OCI-LY1 (cell line): ENCODE measurements at regions not wholly inside any gene's neighbourhood (a gene's known extent, or its start where the extent isn't known, plus 50 kb on each side); places are given as distances from the start of the nearest gene placed in this dataset.

Experiments used
- H2AFZ ChIP-seq: fragments of 200-600 bp; sonication (generic), shearing (Covaris generic); 2 replicates; pipeline ENCODE4 v1.6.0; 2014; ENCODE audit warnings: antibody characterized with exemption, mild to moderate bottlenecking, low read length
- H3F3A ChIP-seq: fragments of 200-600 bp; sonication (generic), shearing (Covaris generic); 2 replicates; pipeline ENCODE4 v1.6.0; 2014; ENCODE audit warnings: mild to moderate bottlenecking, antibody characterized with exemption, low read length, moderate library complexity; ENCODE audit not compliant: insufficient read depth
- H3K27ac ChIP-seq: fragments of 200-600 bp; sonication (generic); 2 replicates; pipeline ENCODE4 v1.5.1; 2014; ENCODE audit warnings: low read length, mixed run types, mild to moderate bottlenecking, low read depth; ENCODE audit not compliant: poor library complexity, severe bottlenecking
- H3K27me3 ChIP-seq: fragments of 200-600 bp; sonication (generic); 2 replicates; pipeline ENCODE4 v1.6.0; 2014; ENCODE audit warnings: antibody characterized with exemption, mild to moderate bottlenecking, low read length, moderate library complexity; ENCODE audit not compliant: insufficient read depth
- H3K36me3 ChIP-seq: fragments of 200-600 bp; sonication (generic); 2 replicates; pipeline ENCODE4 v1.6.1; 2014; ENCODE audit warnings: mild to moderate bottlenecking, antibody characterized with exemption, low read length, moderate library complexity, mixed read lengths; ENCODE audit not compliant: insufficient read depth
- H3K4me1 ChIP-seq: fragments of 200-600 bp; sonication (generic); 2 replicates; pipeline ENCODE4 v1.5.1; 2014; ENCODE audit warnings: mild to moderate bottlenecking, low read length, moderate library complexity; ENCODE audit not compliant: insufficient read depth, severe bottlenecking
- H3K4me2 ChIP-seq: fragments of 200-600 bp; sonication (generic), shearing (Covaris generic); 2 replicates; pipeline ENCODE4 v1.6.1; 2014; ENCODE audit warnings: low read length
- H3K4me3 ChIP-seq: fragments of 200-600 bp; sonication (generic); 2 replicates; pipeline ENCODE4 v1.5.1; 2014; ENCODE audit warnings: low read length, low read depth, mild to moderate bottlenecking, mixed read lengths; ENCODE audit not compliant: poor library complexity, severe bottlenecking
- H3K79me2 ChIP-seq: fragments of 200-600 bp; shearing (Covaris generic); 2 replicates; pipeline ENCODE4 v1.6.1; 2016; ENCODE audit warnings: mixed run types, low read length, mixed read lengths; ENCODE audit not compliant: insufficient read depth
- H3K9ac ChIP-seq: fragments of 200-600 bp; sonication (generic), shearing (Covaris generic); 2 replicates; pipeline ENCODE4 v1.6.1; 2014; ENCODE audit warnings: mild to moderate bottlenecking, low read length, mixed read lengths
- H3K9me2 ChIP-seq: fragments of 200-600 bp; sonication (generic), shearing (Covaris generic); 2 replicates; pipeline ENCODE4 v1.6.1; 2014; ENCODE audit warnings: low read depth, mild to moderate bottlenecking, low read length, mixed read lengths
- H3K9me3 ChIP-seq: fragments of 200-600 bp; shearing (Covaris generic); 2 replicates; pipeline ENCODE4 v1.6.1; 2014; ENCODE audit warnings: low read length, mixed read lengths
- H4K20me1 ChIP-seq: fragments of 200-600 bp; sonication (generic), shearing (Covaris generic); 2 replicates; pipeline ENCODE4 v1.6.0; 2016; ENCODE audit warnings: mild to moderate bottlenecking, low read length; ENCODE audit not compliant: insufficient read depth
- EZH2 ChIP-seq: fragments of 200-600 bp; sonication (generic), shearing (Covaris generic); IDR thresholded peaks from 2 replicates; pipeline ENCODE4 v1.8.0; 2017; ENCODE audit warnings: borderline replicate concordance, mixed run types, mild to moderate bottlenecking, antibody characterized with exemption, low read length, moderate library complexity, mixed read lengths
- TF ChIP-seq, protein P1 (sequence below): fragments of 200-600 bp; sonication (generic), shearing (Covaris generic); IDR thresholded peaks from 2 replicates; pipeline ENCODE4 v1.5.1; 2017; ENCODE audit warnings: mild to moderate bottlenecking, antibody characterized with exemption, low read length, moderate library complexity, mixed read lengths

DNA sequence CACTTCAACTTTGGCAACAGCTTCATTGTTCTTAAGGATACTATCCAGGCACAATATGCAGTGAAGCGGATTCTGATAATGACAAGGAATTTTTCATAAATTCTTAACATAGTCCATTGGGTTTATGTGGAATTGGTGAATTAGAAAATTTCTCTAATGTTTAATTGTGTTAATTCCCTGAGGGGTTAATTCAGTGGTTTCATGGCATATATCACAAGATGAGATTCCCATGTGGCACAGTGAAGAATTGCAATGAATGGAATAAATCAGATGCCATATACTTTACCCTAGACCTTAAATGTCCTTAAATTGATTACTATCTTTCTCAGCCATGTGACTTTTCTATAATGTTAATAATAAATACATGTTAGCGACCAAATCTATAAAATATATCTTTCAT, 1244.1 kb downstream of the ROBO2 start:
- Histone ChIP-seq H4K20me1 (no peaks in the 10 kb centered on the region), H3F3A (no peaks in the 10 kb centered on the region), H3K4me2 (no peak overlapping the region), H3K4me1 (no peaks in the 10 kb centered on the region), H3K27ac (no peak overlapping the region), H3K36me3 (no peaks in the 10 kb centered on the region), H3K9me3 (no peaks in the 10 kb centered on the region), H3K9me2 (no peaks in the 10 kb centered on the region), H3K79me2 (no peaks in the 10 kb centered on the region), H3K27me3 (no peaks in the 10 kb centered on the region), H2AFZ (no peak overlapping the region), H3K4me3 (no peak overlapping the region), H3K9ac (no peak overlapping the region)
- TF ChIP-seq, protein P1, sequence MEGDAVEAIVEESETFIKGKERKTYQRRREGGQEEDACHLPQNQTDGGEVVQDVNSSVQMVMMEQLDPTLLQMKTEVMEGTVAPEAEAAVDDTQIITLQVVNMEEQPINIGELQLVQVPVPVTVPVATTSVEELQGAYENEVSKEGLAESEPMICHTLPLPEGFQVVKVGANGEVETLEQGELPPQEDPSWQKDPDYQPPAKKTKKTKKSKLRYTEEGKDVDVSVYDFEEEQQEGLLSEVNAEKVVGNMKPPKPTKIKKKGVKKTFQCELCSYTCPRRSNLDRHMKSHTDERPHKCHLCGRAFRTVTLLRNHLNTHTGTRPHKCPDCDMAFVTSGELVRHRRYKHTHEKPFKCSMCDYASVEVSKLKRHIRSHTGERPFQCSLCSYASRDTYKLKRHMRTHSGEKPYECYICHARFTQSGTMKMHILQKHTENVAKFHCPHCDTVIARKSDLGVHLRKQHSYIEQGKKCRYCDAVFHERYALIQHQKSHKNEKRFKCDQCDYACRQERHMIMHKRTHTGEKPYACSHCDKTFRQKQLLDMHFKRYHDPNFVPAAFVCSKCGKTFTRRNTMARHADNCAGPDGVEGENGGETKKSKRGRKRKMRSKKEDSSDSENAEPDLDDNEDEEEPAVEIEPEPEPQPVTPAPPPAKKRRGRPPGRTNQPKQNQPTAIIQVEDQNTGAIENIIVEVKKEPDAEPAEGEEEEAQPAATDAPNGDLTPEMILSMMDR = no peak
- no peak for TF ChIP-seq EZH2

DNA sequence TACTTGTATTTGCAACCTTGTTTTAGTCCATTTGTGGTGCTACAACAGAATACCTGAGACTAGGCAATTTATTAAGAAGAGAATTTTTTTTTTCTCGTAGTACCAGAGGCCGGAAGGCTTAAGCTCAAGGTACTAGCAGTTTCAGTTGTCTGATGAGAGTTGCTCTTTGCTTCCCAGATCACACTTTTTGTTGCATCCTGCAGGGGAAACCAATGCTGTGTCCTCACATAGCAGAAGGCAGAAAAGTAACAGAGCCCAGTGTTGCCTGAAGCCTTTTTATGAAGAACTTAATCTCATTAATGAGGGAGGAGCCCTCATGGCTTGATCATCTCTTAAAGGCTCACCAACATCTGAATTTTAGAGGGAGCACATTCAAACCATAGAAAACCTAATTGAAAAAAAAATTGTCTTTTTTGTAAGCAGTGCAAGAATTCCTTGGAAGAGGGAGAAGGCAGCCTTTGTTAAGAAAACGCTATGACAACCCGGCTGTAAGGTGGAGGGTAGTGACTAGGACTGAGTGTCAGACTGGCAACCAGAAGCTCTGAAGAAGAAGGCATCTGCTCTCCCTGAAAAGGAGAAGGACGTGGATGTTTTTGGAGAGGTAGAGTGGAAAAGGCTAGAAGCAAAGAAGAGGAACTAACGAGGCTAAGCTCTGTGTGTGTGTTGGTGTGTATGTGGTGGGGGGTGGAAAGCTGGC, 1245.3 kb downstream of the ROBO2 start:
- Histone ChIP-seq H3K79me2 (no peaks in the 10 kb centered on the region), H3K9ac (no peak overlapping the region), H3K4me2 (no peak overlapping the region), H3K36me3 (no peaks in the 10 kb centered on the region), H4K20me1 (no peaks in the 10 kb centered on the region), H3K27me3 (no peaks in the 10 kb centered on the region), H3K27ac (no peak overlapping the region), H3K9me2 (no peaks in the 10 kb centered on the region), H3K4me1 (no peaks in the 10 kb centered on the region), H3K4me3 (no peak overlapping the region), H2AFZ (no peak overlapping the region), H3F3A (no peaks in the 10 kb centered on the region), H3K9me3 (no peaks in the 10 kb centered on the region)
- TF ChIP-seq EZH2 = no peak
- TF ChIP-seq, protein P1 = no peak

DNA sequence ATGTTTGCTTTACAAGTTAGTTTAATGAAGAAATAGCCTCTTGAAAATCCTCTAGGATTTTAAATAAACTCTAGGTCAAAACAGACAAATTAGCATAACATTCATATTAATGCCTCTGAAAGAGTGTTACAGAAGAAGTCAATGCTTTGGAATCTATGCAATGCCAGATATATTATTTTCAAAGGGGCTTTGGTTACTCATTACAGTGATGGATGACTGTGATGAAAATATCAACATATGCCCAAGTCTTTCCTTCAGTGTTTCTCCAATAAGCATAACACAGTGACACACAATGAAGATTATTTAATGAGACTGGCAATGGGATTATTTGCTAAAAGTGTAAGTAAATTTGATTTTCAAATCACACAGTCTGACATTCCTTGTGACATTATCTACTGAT, 1247.2 kb downstream of the ROBO2 start:
- H2AFZ ChIP-seq = no peak overlapping the region
- H3K79me2 ChIP-seq = no peaks in the 10 kb centered on the region
- no peak for TF ChIP-seq EZH2
- TF ChIP-seq, protein P1 = no peak
- no peak overlapping the region for H3K4me3 ChIP-seq
- H4K20me1 ChIP-seq = no peaks in the 10 kb centered on the region
- H3K9ac ChIP-seq = no peak overlapping the region
- no peak overlapping the region for H3K27ac ChIP-seq
- H3K4me1 ChIP-seq = no peaks in the 10 kb centered on the region
- H3K4me2 ChIP-seq = no peak overlapping the region
- no peaks in the 10 kb centered on the region for H3K36me3 ChIP-seq
- no peaks in the 10 kb centered on the region for H3F3A ChIP-seq
- H3K9me2 ChIP-seq = no peaks in the 10 kb centered on the region
- H3K27me3 ChIP-seq = no peaks in the 10 kb centered on the region
- H3K9me3 ChIP-seq = no peaks in the 10 kb centered on the region
